ENCODE measurements at regions not wholly inside any gene's neighbourhood (a gene's known extent, or its start where the extent isn't known, plus 50 kb on each side); places are given as distances from the start of the nearest gene placed in this dataset.
"Not testable (repeated sequence)": the region's sequence is repeated elsewhere in the genome, so short reads cannot be mapped to it uniquely, and the experiment has no call there.

GRCh38 chr5:106017243-106017857 is 1653.4 kb downstream of the EFNA5 start:
- intact Hi-C loops (cut with DNase I), result no loop called here
- ATAC-seq, result no peak
- DNase-seq, result no peak
- no peaks in the 10 kb centered on the region for H3K9me3 ChIP-seq
- no peaks in the 10 kb centered on the region for H3K36me3 ChIP-seq
- no peaks in the 10 kb centered on the region for H3K4me1 ChIP-seq
- no peak overlapping the region for H3K4me3 ChIP-seq
- H3K27me3 ChIP-seq, result no peaks in the 10 kb centered on the region
- no peak for TF ChIP-seq CTCF (IDR thresholded peaks at IDR 0.05)
- H3K27ac ChIP-seq, result no peak overlapping the region

- intact Hi-C loops (cut with DNase I), result no loop called here
- DNase-seq, result no peak
Observed at GRCh38 chr5:106014262-106014661, 1656.5 kb downstream of the EFNA5 start.

GRCh38 chr5:106006242-106006641 is 1664.5 kb downstream of the EFNA5 start:
- Histone ChIP-seq H3K36me3 (no peaks in the 10 kb centered on the region), H3K27me3 (no peaks in the 10 kb centered on the region), H3K9me3 (no peaks in the 10 kb centered on the region), H3K4me1 (no peaks in the 10 kb centered on the region), H3K4me3 (no peak overlapping the region), H3K27ac (no peak overlapping the region)
- intact Hi-C loops (cut with DNase I), result no loop called here
- no peak for TF ChIP-seq CTCF (IDR thresholded peaks at IDR 0.05)
- no peak for ATAC-seq
- no peak for DNase-seq

More at GRCh38 chr5:106014262-106014661, 1656.5 kb downstream of the EFNA5 start:
- no peak for TF ChIP-seq CTCF (IDR thresholded peaks at IDR 0.05)
- Histone ChIP-seq H3K27me3 (no peaks in the 10 kb centered on the region), H3K27ac (no peak overlapping the region), H3K4me1 (no peaks in the 10 kb centered on the region), H3K9me3 (no peaks in the 10 kb centered on the region), H3K4me3 (no peak overlapping the region), H3K36me3 (no peaks in the 10 kb centered on the region)
- ATAC-seq, result no peak

GRCh38 chr5:105998991-105999390 is 1671.7 kb downstream of the EFNA5 start:
- DNase-seq; ATAC-seq; H3K9me3 ChIP-seq; intact Hi-C loops (cut with DNase I); H3K27ac ChIP-seq; H3K4me3 ChIP-seq; H3K4me1 ChIP-seq; H3K36me3 ChIP-seq; H3K27me3 ChIP-seq: not testable (repeated sequence)

GRCh38 chr5:105993027-105993426 is 1677.7 kb downstream of the EFNA5 start:
- DNase-seq (no peak), ATAC-seq (no peak)
- Histone ChIP-seq H3K4me3 (no peak overlapping the region), H3K27me3 (no peaks in the 10 kb centered on the region), H3K4me1 (no peaks in the 10 kb centered on the region), H3K9me3 (no peaks in the 10 kb centered on the region), H3K27ac (no peak overlapping the region), H3K36me3 (no peaks in the 10 kb centered on the region)
- intact Hi-C loops (cut with DNase I), result no loop called here
- TF ChIP-seq CTCF (IDR thresholded peaks at IDR 0.05), result no peak

- Histone ChIP-seq H3K4me1 (no peaks in the 10 kb centered on the region), H3K9me3 (no peaks in the 10 kb centered on the region), H3K4me3 (no peak overlapping the region), H3K27ac (no peak overlapping the region), H3K36me3 (no peaks in the 10 kb centered on the region), H3K27me3 (no peaks in the 10 kb centered on the region)
- TF ChIP-seq CTCF (IDR thresholded peaks at IDR 0.05), result no peak
- ATAC-seq (no peak), DNase-seq (no peak)
- intact Hi-C loops (cut with DNase I), result no loop called here
Observed at GRCh38 chr5:105982526-105982925, 1688.2 kb downstream of the EFNA5 start.
